ENCODE measurements at regions not wholly inside any gene's neighbourhood (a gene's known extent, or its start where the extent isn't known, plus 50 kb on each side); places are given as distances from the start of the nearest gene placed in this dataset.

DNA sequence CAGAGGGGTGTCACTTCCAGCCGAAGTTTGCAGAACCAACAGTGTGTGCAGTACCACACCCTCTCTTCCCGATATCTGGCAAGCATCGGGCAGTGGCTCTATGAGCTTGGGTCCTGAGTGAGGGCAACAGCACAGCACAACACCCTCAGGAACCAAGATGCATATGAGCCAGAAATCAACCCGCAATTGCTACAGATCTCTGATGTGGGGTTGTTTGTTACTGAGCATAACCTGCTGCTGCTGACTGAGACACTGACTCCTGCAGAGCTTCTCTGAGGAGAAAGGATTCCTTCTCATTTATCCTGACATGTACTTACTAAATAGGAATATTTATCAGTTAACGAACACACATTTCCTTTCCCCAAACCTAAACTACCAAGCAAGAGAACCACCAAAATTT is 218.3 kb downstream of the RBFOX3 start:
- FAIRE-seq, result no peak

- no peak for FAIRE-seq
Measured at GRCh38 chr17:79391376-79392233, 219.2 kb downstream of the RBFOX3 start.

- FAIRE-seq, result no peak
Measured at GRCh38 chr17:79389896-79390295, 221.0 kb downstream of the RBFOX3 start.

DNA sequence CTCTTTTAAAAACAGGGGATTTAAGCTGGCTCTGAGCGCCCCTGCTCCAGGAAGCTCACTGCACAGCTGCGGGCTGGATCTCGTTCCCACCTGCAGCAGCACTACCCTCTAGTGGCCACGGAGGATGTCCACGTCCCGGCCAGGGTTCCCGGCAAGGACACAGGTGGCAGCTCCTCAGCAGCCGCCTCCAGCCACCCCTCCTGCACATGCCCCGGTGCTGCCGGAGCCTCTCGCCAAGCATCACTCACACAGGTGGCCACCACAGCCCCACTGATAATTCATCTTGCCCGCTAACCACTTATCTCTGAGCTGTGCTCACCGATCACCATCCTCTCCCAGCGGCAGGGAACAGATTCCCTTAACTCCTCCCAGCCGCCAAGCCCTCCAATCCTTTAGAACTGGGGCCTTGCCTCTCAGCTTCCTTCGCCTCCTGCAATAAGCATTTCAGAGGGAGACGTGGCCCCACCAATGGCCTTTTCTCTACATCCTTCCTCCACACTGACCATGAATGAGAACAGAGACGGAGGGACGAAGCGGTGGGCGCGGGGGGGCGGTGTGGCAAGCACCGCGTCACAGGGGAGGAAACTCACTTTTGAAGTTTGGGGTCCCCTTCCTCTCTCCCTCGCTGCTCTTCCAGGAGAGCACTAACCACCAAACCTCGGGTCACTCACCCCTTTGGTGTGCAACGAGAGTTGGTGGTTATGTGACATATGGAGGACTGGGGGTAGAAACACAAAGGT is 222.1 kb downstream of the RBFOX3 start:
- no peak for FAIRE-seq

- no peak for FAIRE-seq
Measured at GRCh38 chr17:79387783-79388182, 223.1 kb downstream of the RBFOX3 start.

GRCh38 chr17:79385962-79386563 is 224.8 kb downstream of the RBFOX3 start:
- no peak for FAIRE-seq

GRCh38 chr17:79382313-79382712 is 228.5 kb downstream of the RBFOX3 start:
- FAIRE-seq, result no peak

GRCh38 chr17:79379700-79380445 is 231.0 kb downstream of the RBFOX3 start:
- no peak for FAIRE-seq

DNA sequence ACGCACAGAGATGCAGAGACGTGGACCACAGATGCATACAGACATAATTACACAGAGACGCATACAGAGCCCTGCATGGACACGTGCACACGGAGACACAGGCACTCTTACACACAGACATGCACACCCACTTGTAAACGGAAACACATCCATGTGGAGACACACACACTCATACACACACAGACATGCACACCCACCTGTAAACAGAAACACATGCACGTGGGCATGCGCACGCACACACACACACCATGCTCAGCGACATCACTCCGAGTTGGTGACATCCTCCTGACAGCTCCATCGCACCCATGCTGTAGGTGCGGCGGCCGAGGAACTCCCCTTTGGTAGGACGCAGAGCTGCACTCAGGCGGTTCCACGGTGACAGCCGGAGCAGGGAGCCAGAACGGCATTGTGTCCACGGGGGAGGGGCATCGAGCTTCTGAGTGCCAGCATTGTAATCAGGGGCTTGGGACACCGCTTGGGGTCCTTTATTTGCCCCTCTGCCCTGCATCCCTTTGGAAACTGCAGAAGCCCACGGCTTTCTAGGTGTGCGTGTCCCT is 233.5 kb downstream of the RBFOX3 start:
- no peak for FAIRE-seq

- no peak for FAIRE-seq
Measured at GRCh38 chr17:79374807-79375206, 236.0 kb downstream of the RBFOX3 start.

- FAIRE-seq, result no peak
Measured at GRCh38 chr17:79374087-79374689, 236.7 kb downstream of the RBFOX3 start.

GRCh38 chr17:79372470-79373238 is 238.2 kb downstream of the RBFOX3 start:
- no peak for FAIRE-seq

- no peak for FAIRE-seq
Measured at GRCh38 chr17:79371984-79372383, 238.9 kb downstream of the RBFOX3 start.

DNA sequence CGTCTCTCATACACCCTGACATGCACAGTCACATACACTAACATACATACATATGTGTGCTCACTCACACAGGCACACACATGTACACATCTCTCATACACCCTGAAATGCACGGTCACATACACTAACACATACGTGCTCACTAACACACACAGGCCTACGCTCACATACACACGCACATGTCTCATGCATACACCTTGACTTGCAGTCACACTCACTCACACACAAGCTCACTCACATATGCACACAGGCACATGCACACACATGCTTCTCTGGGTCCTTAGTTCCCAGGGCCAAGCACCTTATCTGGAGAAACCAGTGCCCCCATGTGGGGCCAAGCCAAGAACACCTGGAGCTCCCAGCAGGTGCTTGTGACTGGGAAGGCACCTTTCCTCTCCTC is 240.3 kb downstream of the RBFOX3 start:
- FAIRE-seq, result no peak

- FAIRE-seq, result no peak
Measured at GRCh38 chr17:79370126-79370525, 240.7 kb downstream of the RBFOX3 start.

DNA sequence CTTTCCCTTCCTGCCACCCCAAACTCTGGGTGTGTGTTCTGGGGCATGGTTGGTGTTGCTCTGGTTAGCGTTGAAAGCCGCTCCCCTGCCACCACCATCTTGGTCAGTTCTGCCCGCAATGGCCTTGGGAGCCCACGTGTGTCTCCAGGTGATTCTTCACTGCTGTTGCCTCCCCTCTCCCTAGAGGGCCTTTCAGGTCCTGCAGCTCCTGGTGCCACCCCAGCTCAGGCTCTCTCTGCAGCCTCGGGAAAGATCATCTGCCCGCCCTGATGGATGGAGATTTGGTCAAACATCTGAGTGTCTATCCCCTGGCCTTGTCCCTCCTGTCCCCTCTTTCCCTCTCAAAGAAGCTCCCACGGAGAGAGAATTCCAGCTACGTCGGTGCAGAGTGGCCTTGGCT is 241.3 kb downstream of the RBFOX3 start:
- FAIRE-seq, result no peak

DNA sequence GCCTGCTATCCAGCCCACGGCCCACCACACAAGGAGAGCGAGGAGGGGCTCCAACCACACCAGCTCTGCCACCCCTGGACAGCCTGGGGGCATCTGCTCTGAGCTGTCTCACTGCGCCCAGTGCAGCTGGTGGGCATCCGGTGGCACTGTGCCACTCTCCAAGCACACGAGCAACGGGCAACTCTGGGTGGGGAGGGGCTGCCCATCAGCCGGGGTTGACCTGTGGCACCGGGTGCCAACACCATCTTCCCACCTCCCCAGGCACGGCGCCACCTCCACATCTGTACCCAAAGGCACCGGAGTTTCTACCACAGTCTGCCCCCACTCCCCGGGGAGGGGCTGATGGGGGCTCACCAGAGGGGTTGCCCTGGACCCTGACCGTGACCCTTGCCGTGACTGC is 241.8 kb downstream of the RBFOX3 start:
- FAIRE-seq, result no peak

GRCh38 chr17:79368521-79368920 is 242.3 kb downstream of the RBFOX3 start:
- FAIRE-seq, result no peak

DNA sequence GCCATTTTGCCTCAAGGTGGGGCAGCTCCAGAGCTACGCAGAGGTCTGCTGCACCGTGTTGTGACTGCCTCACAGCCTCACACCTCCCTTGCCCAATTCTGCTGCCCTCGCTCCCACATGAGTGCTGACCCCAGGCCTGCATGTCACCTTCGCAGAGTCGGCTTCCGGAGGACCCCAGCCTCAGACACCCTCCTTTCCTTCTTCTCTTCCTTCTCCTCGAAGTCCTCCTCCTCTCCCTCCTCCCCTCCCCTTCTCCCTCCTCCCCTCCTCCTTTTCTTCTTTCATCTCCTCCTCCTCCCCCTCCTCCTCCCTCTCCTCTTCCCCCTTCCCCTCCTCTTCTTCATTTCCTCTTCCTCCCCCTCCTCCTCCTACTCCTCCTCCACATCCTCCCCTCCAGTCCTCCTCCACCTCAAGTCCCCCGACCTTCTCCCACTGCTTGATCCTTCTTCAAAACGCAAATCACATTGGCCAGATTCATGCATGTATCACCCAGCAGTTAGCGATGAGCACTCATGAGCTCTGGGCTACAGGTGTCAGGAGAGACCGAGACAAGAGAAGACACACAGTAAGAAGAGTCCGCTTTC is 243.8 kb downstream of the RBFOX3 start:
- FAIRE-seq, result no peak

GRCh38 chr17:79365836-79366770 is 244.7 kb downstream of the RBFOX3 start:
- no peak for FAIRE-seq
